Neural cell (in vitro differentiated cells): ENCODE measurements at regions not wholly inside any gene's neighbourhood (a gene's known extent, or its start where the extent isn't known, plus 50 kb on each side); places are given as distances from the start of the nearest gene placed in this dataset.

Source experiments
- H2AFZ ChIP-seq: fragments of 200-600, 300-800 bp; sonication (generic), shearing (Covaris generic); 2 replicates; pipeline ENCODE4 v1.6.0; 2014; ENCODE audit warnings: low read depth, mild to moderate bottlenecking, antibody characterized with exemption, low read length, moderate library complexity
- H3F3A ChIP-seq: fragments of 200-600 bp; shearing (Covaris generic); 2 replicates; pipeline ENCODE4 v1.6.1; 2016; ENCODE audit warnings: mild to moderate bottlenecking, moderate library complexity, mixed read lengths, antibody characterized with exemption, low read length; ENCODE audit not compliant: insufficient read depth, poor library complexity, severe bottlenecking
- H3K27ac ChIP-seq: fragments of 200-600, 300-800 bp; sonication (generic), shearing (Covaris generic); 2 replicates; pipeline ENCODE4 v1.5.1; 2014; ENCODE audit warnings: mild to moderate bottlenecking, low read length, moderate library complexity
- H3K27me3 ChIP-seq: fragments of 300-800, 200-600 bp; sonication (generic), shearing (Covaris generic); 2 replicates; pipeline ENCODE4 v1.6.0; 2014; ENCODE audit warnings: mild to moderate bottlenecking, low read depth, low read length, moderate library complexity; ENCODE audit not compliant: insufficient read depth
- H3K36me3 ChIP-seq: fragments of 300-800, 200-600 bp; sonication (generic), shearing (Covaris generic); 2 replicates; pipeline ENCODE4 v1.5.1; 2014; ENCODE audit warnings: mild to moderate bottlenecking, antibody characterized with exemption, low read length, moderate library complexity; ENCODE audit not compliant: insufficient read depth
- H3K4me2 ChIP-seq: fragments of 300-800, 200-600 bp; sonication (generic), shearing (Covaris generic); 2 replicates; pipeline ENCODE4 v1.6.0; 2014; ENCODE audit warnings: mild to moderate bottlenecking, low read length
- H3K4me3 ChIP-seq: fragments of 300-800, 200-600 bp; sonication (generic), shearing (Covaris generic); 2 replicates; pipeline ENCODE4 v1.5.1; 2014; ENCODE audit warnings: mild to moderate bottlenecking, low read length, moderate library complexity
- H3K79me2 ChIP-seq: fragments of 200-600 bp; shearing (Covaris generic); replicated peaks from 2 replicates; pipeline ENCODE4 v1.6.0; 2014; ENCODE audit warnings: mild to moderate bottlenecking, low read length, moderate library complexity; ENCODE audit not compliant: insufficient read depth
- H3K9ac ChIP-seq: fragments of 300-800, 200-600 bp; sonication (generic), shearing (Covaris generic); 2 replicates; pipeline ENCODE4 v1.6.1; 2016; ENCODE audit warnings: mild to moderate bottlenecking, low read length, mixed read lengths
- H3K9me2 ChIP-seq: fragments of 200-600 bp; shearing (Covaris generic); 2 replicates; pipeline ENCODE4 v1.6.1; 2016; ENCODE audit warnings: mild to moderate bottlenecking, low read length, mixed read lengths; ENCODE audit not compliant: insufficient read depth
- H3K9me3 ChIP-seq: fragments of 200-600, 300-800 bp; sonication (generic), shearing (Covaris generic); 2 replicates; pipeline ENCODE4 v1.6.1; 2016; ENCODE audit warnings: mild to moderate bottlenecking, mixed run types, low read length, moderate library complexity, mixed read lengths
- H4K20me1 ChIP-seq: fragments of 200-600 bp; shearing (Covaris generic); 2 replicates; pipeline ENCODE4 v1.6.1; 2016; ENCODE audit warnings: mild to moderate bottlenecking, mixed run types; ENCODE audit not compliant: insufficient read depth
- CTCF ChIP-seq: fragments of 450-650 bp; IDR thresholded peaks from 2 replicates; pipeline ENCODE4 v1.5.1; 2014; ENCODE audit warnings: antibody characterized with exemption, mild to moderate bottlenecking, moderate library complexity; ENCODE audit not compliant: poor library complexity, severe bottlenecking
- EP300 ChIP-seq: fragments of 450-650 bp; conservative IDR thresholded peaks from 2 replicates; pipeline ENCODE4 v1.6.1; 2014; ENCODE audit warnings: antibody characterized with exemption, mild to moderate bottlenecking, moderate library complexity; ENCODE audit not compliant: poor library complexity, severe bottlenecking
- EZH2 ChIP-seq: fragments of 200-600, 300-800 bp; shearing (Covaris generic), sonication (generic); IDR thresholded peaks from 2 replicates; pipeline ENCODE4 v1.6.1; 2014; ENCODE audit warnings: antibody characterized with exemption, low read length, borderline replicate concordance, mild to moderate bottlenecking; ENCODE audit not compliant: insufficient read depth, poor library complexity, severe bottlenecking
- MXI1 ChIP-seq: fragments of 450-650 bp; conservative IDR thresholded peaks from 2 replicates; pipeline ENCODE4 v1.6.1; 2014; ENCODE audit warnings: antibody characterized with exemption, mild to moderate bottlenecking; ENCODE audit not compliant: poor library complexity, severe bottlenecking
- POLR2AphosphoS5 ChIP-seq: IDR thresholded peaks from 2 replicates; pipeline ENCODE4 v1.6.1; 2012
- RAD21 ChIP-seq: fragments of 450-650 bp; conservative IDR thresholded peaks from 2 replicates; pipeline ENCODE4 v1.6.1; 2014; ENCODE audit warnings: antibody characterized with exemption, mild to moderate bottlenecking, moderate library complexity
- REST ChIP-seq: IDR thresholded peaks from 2 replicates; pipeline ENCODE4 v1.6.1; 2012; ENCODE audit warnings: borderline replicate concordance
- SMC3 ChIP-seq: fragments of 450-650 bp; conservative IDR thresholded peaks from 2 replicates; pipeline ENCODE4 v1.6.1; 2014; ENCODE audit warnings: antibody characterized with exemption, mild to moderate bottlenecking, moderate library complexity; ENCODE audit not compliant: poor library complexity
- TAF1 ChIP-seq: IDR thresholded peaks from 2 replicates; pipeline ENCODE4 v1.6.1; 2012; ENCODE audit warnings: low read depth

- Histone ChIP-seq H3K9me2 (no peaks in the 10 kb centered on the region), H3K36me3 (no peaks in the 10 kb centered on the region), H2AFZ (no peak overlapping the region), H3K79me2 (no peaks in the 10 kb centered on the region), H3K4me3 (no peak overlapping the region), H4K20me1 (no peaks in the 10 kb centered on the region), H3K9me3 (no peaks in the 10 kb centered on the region), H3F3A (no peaks in the 10 kb centered on the region), H3K9ac (no peak overlapping the region), H3K27ac (no peak overlapping the region), H3K4me2 (no peak overlapping the region), H3K27me3 (no peaks in the 10 kb centered on the region)
- TF ChIP-seq POLR2AphosphoS5 (no peak), EZH2 (no peak), SMC3 (no peak)
Observed at GRCh38 chr13:97057176-97057575, 62.9 kb upstream of the OXGR1 start.

- no peak overlapping the region for H2AFZ ChIP-seq
Observed at GRCh38 chr13:97058391-97058790, 64.1 kb upstream of the OXGR1 start.

More at GRCh38 chr13:97058391-97058790, 64.1 kb upstream of the OXGR1 start:
- H3K4me2 ChIP-seq: no peak overlapping the region
- no peaks in the 10 kb centered on the region for H3K36me3 ChIP-seq
- TF ChIP-seq POLR2AphosphoS5 (no peak), CTCF (no peak), SMC3 (no peak), EZH2 (no peak), MXI1 (no peak), REST (no peak), TAF1 (no peak), RAD21 (no peak), EP300 (no peak)
- H4K20me1 ChIP-seq: no peaks in the 10 kb centered on the region
- H3F3A ChIP-seq: no peaks in the 10 kb centered on the region
- no peak overlapping the region for H3K27ac ChIP-seq
- no peaks in the 10 kb centered on the region for H3K79me2 ChIP-seq
- no peak overlapping the region for H3K4me3 ChIP-seq
- H3K9me2 ChIP-seq: no peaks in the 10 kb centered on the region
- H3K9ac ChIP-seq: no peak overlapping the region
- H3K27me3 ChIP-seq: no peaks in the 10 kb centered on the region
- H3K9me3 ChIP-seq: no peaks in the 10 kb centered on the region
